Pancreas (tissue), 10 donors: ENCODE measurements at regions not wholly inside any gene's neighbourhood (a gene's known extent, or its start where the extent isn't known, plus 50 kb on each side); places are given as distances from the start of the nearest gene placed in this dataset.

Source experiments
- ATAC-seq, 4 donors: fragments of 200-7000 bp; cut with Tn5 transposase; one replicate each; pipeline versions ENCODE4 v1.8.0 to v1.9.1; 2020; ENCODE audit warnings: mild to moderate bottlenecking in 4 of 4, moderate library complexity in 4 of 4
- DNase-seq, 6 donors: peaks; one replicate each; pipeline ENCODE4 v3.0.0-alpha.2; 2020
- FAIRE-seq: peaks from 2 replicates; lab custom pipeline; 2012; peaks lifted over from hg19 to GRCh38; lab: Jason Lieb, UNC
- H3K27ac ChIP-seq, 4 donors: fragments of 200-600 bp; sonication (generic); 1 replicate in 3 of 4; 2 replicates in 1 of 4; pipeline versions ENCODE4 v1.5.0 to v1.8.0; 2020
- H3K27me3 ChIP-seq, 4 donors: fragments of 200-600 bp; one replicate each; pipeline ENCODE4 v1.8.0; 2021
- H3K36me3 ChIP-seq, 3 donors: fragments of 200-600 bp; sonication (generic) in 1 of 3; one replicate each; pipeline versions ENCODE4 v1.5.0 to v1.8.0; 2020 to 2021
- H3K4me1 ChIP-seq, 3 donors: fragments of 200-600 bp; one replicate each; pipeline ENCODE4 v1.8.0; 2021
- H3K4me3 ChIP-seq, 4 donors: fragments of 200-600 bp; sonication (generic) in 2 of 4; one replicate each; pipeline versions ENCODE4 v1.5.0 to v1.8.0; 2020 to 2021
- H3K9me3 ChIP-seq, 4 donors: fragments of 200-600 bp; one replicate each; pipeline ENCODE4 v1.8.0; 2021
- CTCF ChIP-seq, 4 donors: fragments of 200-600 bp; sonication (generic) in 3 of 4; IDR thresholded peaks; one replicate each; pipeline versions ENCODE4 v1.5.0 to v1.8.0; 2021; ENCODE audit warnings: antibody characterized with exemption in 4 of 4
- WGBS, 2 donors: extraction: QIAGEN DNeasy Blood & Tissue Kit; methylation state at CpG; one replicate each; pipeline ENCODE4 v1.1.7; 2013; 5-methylcytosine and 5-hydroxymethylcytosine counted together
- intact Hi-C, 3 donors: fragments of 100-400 bp; cut with DNase I; formaldehyde crosslinking; loops; one replicate each; pipeline versions ENCODE4 v1.11.1 to v1.14.2; 2022
- donor health status: healthy with polysubstance abuse.
- donor health status: DM: no; HTN: no; CAD: no; lungs with moderate emphysema.
- donor health status: DM: no; HTN: no; CAD: no.
- donor health status: control.
- donor health status: control.
- donor health status: Bipolar disorder and iron deficiency.
- donor health status: DM: yes; HTN: yes; CAD: no.
- donor health status: DM: no; HTN: no; CAD: no.
- donor health status: DM: no; HTN: no; CAD: no.
- donor health status: DM: yes; HTN: yes; CAD: no.

- H3K27me3 ChIP-seq: no peaks in the 10 kb centered on the region
- peak in 2 of 6 donors; percentile 6 to 20 for DNase-seq
- no peak for FAIRE-seq
- no peak for TF ChIP-seq CTCF (IDR thresholded peaks at IDR 0.05)
- intact Hi-C loops: no loop called here
- no peak overlapping the region for H3K4me3 ChIP-seq
- WGBS, 2 donors: 49 to 51% methylated on average over 5 of the region's 5 CpGs
- H3K9me3 ChIP-seq: no peaks in the 10 kb centered on the region
- peak in 2 of 4 donors; percentile 22 to 41 for ATAC-seq
- H3K36me3 ChIP-seq: no peaks in the 10 kb centered on the region
- no peaks in the 10 kb centered on the region for H3K4me1 ChIP-seq
- no peak overlapping the region for H3K27ac ChIP-seq
These were observed 510.5 kb downstream of the IRS2 start for GRCh38 chr13:109275852-109276251.

- WGBS, 2 donors: 80 to 91% methylated on average over 11 of the region's 11 CpGs
- no peak overlapping the region for H3K27ac ChIP-seq
These were observed 511.1 kb downstream of the IRS2 start for GRCh38 chr13:109275139-109275745.

GRCh38 chr13:109274188-109274821 lies 512.1 kb downstream of the IRS2 start:
- TF ChIP-seq CTCF (IDR thresholded peaks at IDR 0.05): no peak
- intact Hi-C loops: no loop called here
- 58 to 66% methylated on average over 5 of the region's 5 CpGs for WGBS, 2 donors
- FAIRE-seq: no peak
- ATAC-seq: no peak
- no peak overlapping the region for H3K27ac ChIP-seq
- H3K9me3 ChIP-seq: no peaks in the 10 kb centered on the region
- H3K27me3 ChIP-seq: no peaks in the 10 kb centered on the region
- no peak for DNase-seq
- no peaks in the 10 kb centered on the region for H3K4me1 ChIP-seq
- H3K36me3 ChIP-seq: no peaks in the 10 kb centered on the region
- no peak overlapping the region for H3K4me3 ChIP-seq

More at GRCh38 chr13:109275139-109275745, 511.1 kb downstream of the IRS2 start:
- Histone ChIP-seq H3K4me3 (no peak overlapping the region), H3K27me3 (no peaks in the 10 kb centered on the region), H3K4me1 (no peaks in the 10 kb centered on the region), H3K9me3 (no peaks in the 10 kb centered on the region), H3K36me3 (no peaks in the 10 kb centered on the region)
- FAIRE-seq: no peak
- DNase-seq: no peak
- no peak for TF ChIP-seq CTCF (IDR thresholded peaks at IDR 0.05)
- ATAC-seq: no peak
- intact Hi-C loops: no loop called here

- WGBS, 2 donors: 35 to 41% methylated on average over 3 of the region's 3 CpGs
- H3K9me3 ChIP-seq: no peaks in the 10 kb centered on the region
- DNase-seq (no peak), FAIRE-seq (no peak), ATAC-seq (no peak)
- TF ChIP-seq CTCF (IDR thresholded peaks at IDR 0.05): no peak
- H3K36me3 ChIP-seq: no peaks in the 10 kb centered on the region
- H3K27ac ChIP-seq: no peak overlapping the region
- no peaks in the 10 kb centered on the region for H3K27me3 ChIP-seq
- H3K4me3 ChIP-seq: no peak overlapping the region
- no peaks in the 10 kb centered on the region for H3K4me1 ChIP-seq
- intact Hi-C loops: no loop called here
These were observed 513.0 kb downstream of the IRS2 start for GRCh38 chr13:109273326-109273751.
